ENCODE measurements at regions not wholly inside any gene's neighbourhood (a gene's known extent, or its start where the extent isn't known, plus 50 kb on each side); places are given as distances from the start of the nearest gene placed in this dataset.

GRCh38 chr10:113335592-113335991 lies 217.3 kb upstream of the HABP2 start:
- peak overlapping the region; percentile 65 for H3K27ac Mint-ChIP-seq (ENCODE audit: unreplicated experiment)
- TF ChIP-seq CTCF (IDR thresholded peaks at IDR 0.05) = no peak
- H3K36me3 Mint-ChIP-seq (ENCODE audit: unreplicated experiment) = peaks cover 4% of the 10 kb centered on the region
- H3K9me3 Mint-ChIP-seq (ENCODE audit: unreplicated experiment) = peaks cover 11% of the 10 kb centered on the region
- H3K4me3 Mint-ChIP-seq (ENCODE audit: unreplicated experiment) = no peak overlapping the region
- H3K4me1 Mint-ChIP-seq (ENCODE audit: unreplicated experiment) = peaks cover 33% of the 10 kb centered on the region
- no peak for DNase-seq (ENCODE audit: extremely low spot score, unreplicated experiment)
- H3K27me3 Mint-ChIP-seq (ENCODE audit: unreplicated experiment) = no peaks in the 10 kb centered on the region

GRCh38 chr10:113336549-113337130 lies 216.2 kb upstream of the HABP2 start:
- no peak for TF ChIP-seq CTCF (IDR thresholded peaks at IDR 0.05)

GRCh38 chr10:113337142-113337541 lies 215.7 kb upstream of the HABP2 start:
- no peaks in the 10 kb centered on the region for H3K27me3 Mint-ChIP-seq (ENCODE audit: unreplicated experiment)
- H3K27ac Mint-ChIP-seq (ENCODE audit: unreplicated experiment) = no peak overlapping the region
- H3K4me3 Mint-ChIP-seq (ENCODE audit: unreplicated experiment) = no peak overlapping the region
- peaks cover 11% of the 10 kb centered on the region for H3K9me3 Mint-ChIP-seq (ENCODE audit: unreplicated experiment)
- no peak for DNase-seq (ENCODE audit: extremely low spot score, unreplicated experiment)
- H3K4me1 Mint-ChIP-seq (ENCODE audit: unreplicated experiment) = peaks cover 29% of the 10 kb centered on the region
- H3K36me3 Mint-ChIP-seq (ENCODE audit: unreplicated experiment) = peaks cover 4% of the 10 kb centered on the region
- TF ChIP-seq CTCF (IDR thresholded peaks at IDR 0.05) = no peak

More at GRCh38 chr10:113336549-113337130, 216.2 kb upstream of the HABP2 start:
- Mint-ChIP-seq H3K27me3 (ENCODE audit: unreplicated experiment) (no peaks in the 10 kb centered on the region), H3K4me3 (ENCODE audit: unreplicated experiment) (no peak overlapping the region), H3K27ac (ENCODE audit: unreplicated experiment) (no peak overlapping the region), H3K9me3 (ENCODE audit: unreplicated experiment) (peaks cover 11% of the 10 kb centered on the region), H3K4me1 (ENCODE audit: unreplicated experiment) (peaks cover 33% of the 10 kb centered on the region), H3K36me3 (ENCODE audit: unreplicated experiment) (peaks cover 4% of the 10 kb centered on the region)
- DNase-seq (ENCODE audit: extremely low spot score, unreplicated experiment) = no peak

GRCh38 chr10:113339121-113339520 lies 213.7 kb upstream of the HABP2 start:
- TF ChIP-seq CTCF (IDR thresholded peaks at IDR 0.05) = no peak
- H3K27me3 Mint-ChIP-seq (ENCODE audit: unreplicated experiment) = no peaks in the 10 kb centered on the region
- H3K36me3 Mint-ChIP-seq (ENCODE audit: unreplicated experiment) = peaks cover 4% of the 10 kb centered on the region
- peaks cover 12% of the 10 kb centered on the region for H3K9me3 Mint-ChIP-seq (ENCODE audit: unreplicated experiment)
- H3K27ac Mint-ChIP-seq (ENCODE audit: unreplicated experiment) = no peak overlapping the region
- no peak for DNase-seq (ENCODE audit: extremely low spot score, unreplicated experiment)
- peaks cover 25% of the 10 kb centered on the region for H3K4me1 Mint-ChIP-seq (ENCODE audit: unreplicated experiment)
- no peak overlapping the region for H3K4me3 Mint-ChIP-seq (ENCODE audit: unreplicated experiment)

GRCh38 chr10:113340282-113340681 lies 212.6 kb upstream of the HABP2 start:
- H3K27ac Mint-ChIP-seq (ENCODE audit: unreplicated experiment) = no peak overlapping the region
- no peak overlapping the region for H3K4me3 Mint-ChIP-seq (ENCODE audit: unreplicated experiment)
- no peak for DNase-seq (ENCODE audit: extremely low spot score, unreplicated experiment)
- no peaks in the 10 kb centered on the region for H3K36me3 Mint-ChIP-seq (ENCODE audit: unreplicated experiment)
- no peaks in the 10 kb centered on the region for H3K27me3 Mint-ChIP-seq (ENCODE audit: unreplicated experiment)
- no peak for TF ChIP-seq CTCF (IDR thresholded peaks at IDR 0.05)
- H3K4me1 Mint-ChIP-seq (ENCODE audit: unreplicated experiment) = peaks cover 21% of the 10 kb centered on the region
- H3K9me3 Mint-ChIP-seq (ENCODE audit: unreplicated experiment) = peaks cover 4% of the 10 kb centered on the region

Data from osteocyte (in vitro differentiated cells).